NOMO-1 (cell line): ENCODE measurements at regions not wholly inside any gene's neighbourhood (a gene's known extent, or its start where the extent isn't known, plus 50 kb on each side); places are given as distances from the start of the nearest gene placed in this dataset.

Source experiments
- DNase-seq, 2 experiments: peaks; one replicate each; lab custom pipeline; 2025; ENCODE audit not compliant: unreplicated experiment in 2 of 2; lab: John Stamatoyannopoulos, UW

DNA sequence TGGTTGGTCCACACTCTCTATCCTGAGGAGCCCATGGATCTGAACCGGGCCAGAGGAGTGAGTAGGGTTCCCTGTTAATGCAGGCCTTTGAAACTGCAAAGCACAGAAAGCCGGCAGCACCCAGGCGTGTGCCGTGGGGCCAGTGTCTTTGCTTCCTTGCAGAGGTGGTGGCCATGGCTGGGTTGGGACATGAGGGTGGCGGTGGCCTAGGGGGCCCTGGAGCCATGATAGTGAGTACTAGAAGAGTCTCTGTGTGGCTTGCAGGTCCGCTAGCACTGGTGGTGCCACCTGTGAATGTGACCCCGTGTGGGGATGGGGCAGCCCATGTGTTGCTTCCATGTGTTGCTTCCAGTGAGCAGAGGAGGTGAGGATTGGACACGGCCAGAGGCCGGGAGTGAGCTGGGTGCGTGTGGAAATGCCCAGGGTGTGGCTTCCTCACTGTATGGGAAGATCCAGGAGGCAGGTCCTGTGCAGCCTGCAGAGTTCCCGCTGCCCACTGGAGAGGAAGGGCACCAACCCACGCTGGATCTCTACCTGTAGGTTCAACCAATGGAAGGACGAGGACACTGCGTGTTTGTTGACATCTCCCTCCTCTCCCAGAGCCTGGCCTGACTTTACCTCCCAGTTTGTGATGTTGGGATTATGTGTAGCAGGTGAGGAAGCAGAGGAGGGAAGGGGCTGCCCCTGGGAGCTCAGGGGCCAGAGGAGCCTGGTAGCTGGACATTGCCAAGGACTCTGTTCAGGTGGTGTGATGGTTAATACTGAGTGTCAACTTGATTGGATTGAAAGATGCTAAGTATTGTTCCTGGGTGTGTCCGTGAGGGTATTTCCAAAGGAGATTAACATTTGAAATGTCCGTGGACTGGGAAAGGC, 796.6 kb downstream of the TBC1D22A start:
- no peak for DNase-seq

GRCh38 chr22:47556473-47556872, 794.0 kb downstream of the TBC1D22A start:
- DNase-seq, result no peak

GRCh38 chr22:47553436-47553835, 791.0 kb downstream of the TBC1D22A start:
- DNase-seq, result no peak

DNA sequence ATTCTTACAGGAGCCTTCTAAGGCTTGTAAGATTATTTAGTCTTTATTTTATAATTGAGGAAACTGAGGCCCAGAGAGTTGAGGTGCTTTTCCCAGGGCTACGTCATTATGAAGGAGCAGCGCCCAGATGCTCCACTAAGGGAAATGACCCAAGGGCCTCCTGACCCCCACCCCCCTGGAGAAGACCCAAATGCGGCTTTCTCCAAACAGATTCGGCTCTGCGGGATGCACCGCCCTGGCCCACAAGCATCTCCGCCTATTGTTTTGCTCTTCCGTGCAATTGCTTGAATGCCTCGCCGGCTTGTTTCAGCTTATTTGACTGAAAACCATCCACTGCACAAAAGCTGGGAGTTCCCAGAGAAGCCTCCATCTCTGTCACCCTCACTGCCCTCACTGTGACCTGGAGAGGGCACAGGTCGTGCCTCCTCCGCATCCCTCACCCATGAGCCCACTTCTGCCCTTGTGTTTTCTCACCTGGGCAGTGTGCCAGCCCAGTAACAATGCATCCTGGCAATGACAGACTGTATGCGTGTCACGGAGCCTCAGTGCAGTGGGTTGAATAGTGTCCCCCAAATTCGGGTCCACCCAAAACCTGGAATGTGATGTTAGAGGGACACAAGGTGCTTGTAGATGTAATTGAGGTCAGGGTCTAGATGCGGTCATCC, 790.2 kb downstream of the TBC1D22A start:
- DNase-seq, result no peak

DNA sequence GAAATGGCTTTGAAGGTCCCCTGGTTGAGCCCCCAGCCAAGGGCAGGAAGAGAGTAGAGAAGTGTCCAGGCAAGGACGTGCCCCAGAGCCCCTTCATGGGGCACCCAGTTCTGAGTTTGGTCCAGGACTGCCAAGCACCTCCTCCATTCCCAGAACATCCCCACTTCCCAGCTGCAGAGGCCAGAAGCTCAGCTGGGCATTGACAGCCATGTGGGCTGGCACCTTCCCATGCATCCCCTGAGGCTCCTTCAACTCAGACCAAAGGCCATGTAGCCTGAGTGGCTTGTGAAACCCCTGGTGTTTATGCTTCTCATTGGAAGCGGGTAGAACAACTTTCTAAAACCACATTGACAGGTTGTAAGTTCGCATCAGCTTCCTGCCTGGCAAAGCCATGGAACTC, 789.6 kb downstream of the TBC1D22A start:
- DNase-seq, result no peak

DNA sequence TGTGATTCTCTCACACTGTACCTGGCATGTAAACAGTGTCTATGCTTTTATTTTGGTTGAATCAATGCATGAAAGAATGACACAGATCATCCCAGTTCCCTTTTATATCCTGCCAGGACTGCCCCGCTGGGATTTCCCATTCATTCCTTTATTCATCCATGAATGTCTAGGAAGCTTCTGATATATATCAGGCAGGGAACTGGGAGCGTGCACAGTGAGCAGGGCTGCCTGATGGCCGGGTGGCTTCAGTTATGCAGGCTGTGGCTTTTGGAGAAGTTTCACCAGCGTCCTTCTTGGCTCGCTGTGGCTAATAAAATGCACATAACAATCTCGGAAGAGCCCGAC, 789.0 kb downstream of the TBC1D22A start:
- DNase-seq, result no peak

DNA sequence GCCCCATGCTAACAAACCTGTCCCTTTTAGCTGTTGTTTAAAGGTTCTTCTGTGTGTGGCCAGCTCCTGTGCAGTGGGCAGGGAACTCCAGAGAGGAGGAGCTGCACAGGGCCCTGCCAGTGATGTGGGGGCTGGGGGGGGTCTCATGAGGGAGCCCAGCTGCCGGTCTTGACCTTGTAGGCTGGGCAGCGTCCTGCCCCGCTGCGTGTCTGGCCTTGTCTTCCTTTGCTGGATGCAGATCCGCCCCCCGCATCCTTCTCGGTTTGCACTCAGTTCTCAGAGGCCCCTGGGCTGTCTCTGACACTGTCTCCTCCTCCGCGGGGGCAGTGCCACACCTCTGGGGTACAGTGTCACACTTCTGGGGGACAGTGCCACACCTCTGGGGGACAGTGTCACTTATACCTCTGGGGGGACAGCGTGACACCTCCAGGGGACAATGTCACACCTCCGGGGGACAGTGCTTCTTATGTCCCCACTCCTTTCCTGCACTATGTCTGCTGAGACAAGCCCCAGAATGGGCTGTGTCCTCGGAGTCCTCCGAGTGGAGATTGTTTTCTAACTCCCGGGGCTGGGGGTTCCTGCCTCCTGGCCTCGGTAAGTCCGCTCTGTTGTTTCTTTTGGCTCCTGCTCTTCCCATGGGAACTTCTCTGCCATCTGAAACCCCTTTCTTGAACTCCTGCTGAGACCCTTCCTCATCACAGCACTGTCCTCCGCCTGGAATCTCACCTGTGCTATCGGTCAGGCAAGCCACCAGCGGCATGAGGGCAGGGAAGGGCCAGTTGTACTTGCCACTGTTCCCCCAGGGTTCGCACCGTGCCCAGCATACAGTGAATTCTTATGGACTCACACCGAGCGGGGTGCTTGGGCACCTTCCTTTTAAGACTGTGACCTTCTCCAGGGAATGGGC, 788.3 kb downstream of the TBC1D22A start:
- no peak for DNase-seq

DNA sequence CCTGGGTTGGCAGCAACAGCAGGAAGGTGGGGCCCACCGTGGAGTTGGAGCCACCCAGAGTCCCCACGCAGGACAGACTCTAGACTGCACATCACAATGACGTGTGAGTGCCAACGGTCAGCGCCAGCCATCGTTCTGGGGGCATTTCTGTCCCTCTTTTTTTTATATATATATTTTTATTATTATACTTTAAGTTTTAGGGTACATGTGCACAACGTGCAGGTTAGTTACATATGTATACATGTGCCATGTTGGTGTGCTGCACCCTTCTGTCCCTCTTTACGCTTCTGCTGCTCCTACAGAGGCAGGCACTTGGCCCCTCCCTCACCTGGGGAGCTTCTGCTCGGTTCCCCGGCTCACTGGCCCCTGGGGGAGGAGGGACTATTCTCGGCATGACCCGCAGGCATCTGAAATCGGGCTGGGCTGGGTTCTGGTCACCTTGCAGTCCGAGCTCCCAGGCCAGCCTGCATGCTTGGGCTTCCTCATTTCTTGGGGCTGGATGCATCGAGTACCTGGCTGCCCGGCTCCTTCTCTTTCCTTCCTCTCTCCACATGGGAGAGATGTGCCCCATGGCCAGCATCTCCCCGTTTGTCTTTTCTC, 787.4 kb downstream of the TBC1D22A start:
- no peak for DNase-seq

DNA sequence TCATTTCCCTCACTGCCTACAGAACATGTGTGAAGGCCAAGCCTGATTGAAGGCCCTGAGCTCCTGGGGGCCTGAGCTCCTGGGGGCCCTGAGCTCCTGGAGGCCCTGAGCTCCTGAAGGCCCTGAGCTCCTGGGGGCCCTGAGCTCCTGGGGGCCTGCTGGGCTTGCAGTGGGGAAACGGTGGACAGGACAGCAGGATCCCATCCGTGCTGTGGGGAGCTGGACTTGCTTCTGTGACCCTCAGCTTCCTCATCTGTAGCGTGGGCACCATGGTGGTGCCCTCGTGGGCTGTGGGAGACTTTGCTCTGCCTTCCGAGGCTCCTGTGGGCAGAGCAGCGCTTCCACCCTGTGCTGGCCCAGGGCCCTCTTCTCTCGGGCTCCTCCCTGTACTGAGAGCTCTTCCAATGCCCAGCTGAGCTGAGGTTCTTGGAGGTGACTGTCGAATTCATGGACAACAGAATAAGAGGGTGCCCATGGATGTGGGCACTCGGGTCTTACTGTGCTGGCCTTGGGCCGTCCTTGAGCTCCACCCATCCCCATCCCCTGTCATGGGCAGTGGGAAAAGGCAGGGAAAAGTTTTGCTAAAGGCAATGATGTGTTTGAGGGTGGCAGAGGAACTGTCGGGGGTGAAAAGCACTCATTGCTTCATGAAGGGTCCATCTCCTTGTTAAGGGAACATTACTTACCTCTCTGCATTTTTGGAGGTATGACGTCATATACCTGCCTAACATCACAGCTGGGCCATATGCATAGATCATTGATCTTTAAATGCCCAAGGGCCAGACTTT, 786.7 kb downstream of the TBC1D22A start:
- DNase-seq, result no peak

DNA sequence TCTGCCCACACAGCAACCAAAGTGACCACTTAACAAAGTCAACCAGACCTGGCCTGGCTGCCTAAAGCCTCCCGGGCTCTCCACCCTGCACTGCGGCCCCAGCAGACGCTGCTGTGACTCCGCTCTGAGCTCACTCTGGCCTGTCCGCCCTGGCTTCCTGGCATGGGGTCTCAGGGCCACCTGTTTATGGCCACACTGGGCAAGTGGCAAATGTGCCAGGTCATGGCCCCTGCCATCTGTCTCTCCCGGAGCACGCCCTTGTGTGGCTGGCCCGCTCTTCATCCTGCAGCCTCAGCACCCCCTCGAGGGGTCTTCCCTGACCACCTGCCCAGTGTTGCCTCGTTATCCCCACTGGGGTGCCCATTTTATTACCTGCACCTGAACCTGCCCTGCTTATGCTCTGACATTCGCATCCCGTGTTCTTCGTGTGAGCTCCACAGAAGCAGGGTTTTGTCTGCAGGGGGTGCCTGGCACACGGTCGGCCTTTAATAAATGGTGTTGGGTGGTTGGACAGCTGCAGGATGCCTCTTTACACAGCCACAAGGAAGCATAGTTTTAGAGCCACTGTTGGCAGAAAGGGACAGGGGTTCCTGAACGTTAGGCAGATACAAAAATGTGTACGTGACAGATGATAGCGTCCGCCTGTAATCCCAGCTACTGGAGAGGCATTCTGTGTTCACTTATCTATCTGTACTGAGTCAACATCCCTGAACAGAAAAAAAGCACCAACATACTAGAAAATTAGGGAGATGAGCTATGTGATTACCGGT, 785.6 kb downstream of the TBC1D22A start:
- DNase-seq, result no peak

- DNase-seq, result no peak
Observed at GRCh38 chr22:47547239-47547661, 784.8 kb downstream of the TBC1D22A start.

DNA sequence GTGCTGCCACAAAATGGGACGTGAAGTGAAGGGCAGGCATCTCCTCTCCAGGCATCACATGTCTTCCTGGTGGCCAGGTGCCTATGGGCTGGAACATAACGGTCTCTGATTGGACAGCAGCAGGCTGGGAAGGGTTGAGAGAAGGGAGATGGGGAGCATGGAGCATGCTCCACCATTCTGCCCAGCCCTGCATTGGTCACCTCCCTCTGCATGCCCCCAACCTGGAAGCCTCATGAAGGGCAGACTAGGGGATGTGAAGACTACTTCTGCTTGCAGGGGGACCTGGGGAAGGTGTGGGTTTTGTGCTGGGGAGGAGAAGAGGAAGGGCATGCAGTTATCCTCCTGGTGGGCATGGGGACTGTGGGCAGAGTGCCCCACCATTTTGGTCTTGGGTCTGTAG, 782.2 kb downstream of the TBC1D22A start:
- DNase-seq, result no peak

GRCh38 chr22:47543447-47543846, 781.0 kb downstream of the TBC1D22A start:
- DNase-seq, result no peak

DNA sequence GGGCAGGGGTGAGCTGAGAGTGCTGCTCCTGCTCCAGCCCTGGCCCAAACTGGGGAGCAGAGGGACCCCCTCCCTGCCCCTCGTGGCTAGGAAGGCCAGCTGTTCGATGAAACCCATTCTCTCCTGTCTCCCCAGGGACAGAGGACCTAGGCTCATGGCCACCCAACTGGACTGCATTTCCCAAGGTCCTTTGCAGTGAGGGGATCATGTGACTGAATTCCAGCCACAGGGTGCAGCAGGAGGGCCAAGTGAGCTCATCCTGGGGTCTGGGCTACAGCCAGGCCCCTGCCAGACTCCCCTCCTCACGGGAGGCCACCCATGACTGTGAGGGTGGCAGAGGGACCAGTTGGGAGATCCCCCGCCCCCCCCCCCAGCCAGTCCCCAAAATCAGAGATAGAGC, 777.6 kb downstream of the TBC1D22A start:
- DNase-seq, result no peak

DNA sequence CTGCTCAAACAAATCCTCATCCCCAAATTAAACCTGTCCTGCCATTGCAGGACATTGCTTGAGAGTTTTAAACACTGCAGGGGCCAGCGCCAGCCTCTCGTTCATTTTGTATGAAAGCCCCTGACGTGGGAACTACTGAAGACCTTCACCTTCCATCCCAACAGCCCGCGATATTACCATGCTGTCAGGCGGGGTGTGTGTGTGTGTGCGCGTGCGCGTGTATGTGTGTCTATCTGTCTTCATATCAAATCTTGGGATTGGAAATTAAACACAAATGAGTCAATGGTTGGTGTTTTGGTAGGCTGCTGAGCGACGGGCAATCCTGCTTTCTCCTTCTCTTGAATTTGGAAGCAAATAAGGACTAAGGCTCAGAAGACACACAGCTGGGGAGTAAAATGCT, 776.9 kb downstream of the TBC1D22A start:
- no peak for DNase-seq

DNA sequence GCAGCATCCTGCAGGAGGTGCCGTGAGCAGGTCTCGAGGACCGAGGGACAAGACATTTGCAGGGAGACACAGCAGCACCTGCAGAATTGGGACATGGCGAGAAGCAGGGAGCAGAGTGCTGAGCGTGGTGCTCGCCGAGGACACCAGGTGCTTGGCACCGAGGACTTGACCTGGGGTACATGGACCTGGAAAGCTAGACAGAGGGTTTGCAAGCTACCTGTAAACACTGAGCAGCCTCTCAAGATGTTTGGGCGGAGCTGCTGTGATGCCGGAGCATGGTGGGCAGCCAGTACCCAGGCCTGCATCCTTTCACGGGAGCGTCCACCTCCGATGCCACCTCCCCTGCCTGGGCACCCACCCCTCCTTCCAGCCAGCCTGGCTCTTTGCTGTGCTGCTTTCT, 773.2 kb downstream of the TBC1D22A start:
- no peak for DNase-seq

DNA sequence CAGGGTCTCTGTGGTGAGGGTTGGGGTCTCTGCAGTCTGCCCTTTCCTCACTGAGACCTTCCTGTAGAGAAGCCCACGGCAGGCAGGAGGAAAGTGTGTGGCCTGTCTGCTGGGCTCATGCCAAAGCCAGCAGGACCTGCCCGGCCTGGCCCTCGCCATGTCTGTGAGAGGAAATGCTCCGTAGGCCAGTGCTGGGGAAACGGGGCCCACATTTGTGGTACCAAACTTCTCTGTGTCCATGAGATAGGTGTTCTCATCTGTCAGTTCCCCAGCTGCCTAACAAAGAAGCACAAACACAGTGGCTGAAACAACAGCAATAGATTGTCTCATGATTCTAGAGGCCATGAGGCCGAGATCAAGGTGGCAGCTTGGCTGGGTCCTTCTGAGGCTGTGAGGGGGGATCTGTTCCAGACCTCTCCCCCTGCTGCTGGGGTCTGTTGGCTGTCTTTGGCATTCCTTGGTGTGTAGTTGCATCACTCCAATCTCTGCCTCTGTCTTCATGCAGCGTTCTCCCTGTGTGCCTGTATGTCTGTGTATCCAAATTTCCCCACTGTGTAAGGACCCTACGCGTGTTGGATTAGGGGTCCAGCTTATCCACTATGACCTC, 772.5 kb downstream of the TBC1D22A start:
- DNase-seq, result no peak

GRCh38 chr22:47533961-47534803, 771.7 kb downstream of the TBC1D22A start:
- no peak for DNase-seq
